Tibial artery (tissue), 4 donors: ENCODE measurements at regions not wholly inside any gene's neighbourhood (a gene's known extent, or its start where the extent isn't known, plus 50 kb on each side); places are given as distances from the start of the nearest gene placed in this dataset.
A peak's percentile ranks its signal among the peaks of the same experiment; 100 is the strongest.

Source experiments
- DNase-seq, 2 donors: peaks; one replicate each; pipeline ENCODE4 v3.0.0-alpha.2; 2019
- H3K27ac ChIP-seq, 2 donors: fragments of 200-600 bp; sonication (generic) in 1 of 2; 1 replicate in 1 of 2; 2 replicates in 1 of 2; pipeline ENCODE4 v1.5.1; 2018 to 2019; ENCODE audit warnings: mild to moderate bottlenecking in 1 of 2
- H3K27me3 ChIP-seq, 2 donors: fragments of 200-600 bp; sonication (generic) in 1 of 2; one replicate each; pipeline versions ENCODE4 v1.5.1 to v1.6.0; 2016 to 2019
- H3K36me3 ChIP-seq, 3 donors: fragments of 200-600 bp; sonication (generic) in 2 of 3; one replicate each; pipeline ENCODE4 v1.5.1; 2016 to 2019; ENCODE audit warnings: mild to moderate bottlenecking in 2 of 3
- H3K4me1 ChIP-seq, 4 donors: fragments of 200-600 bp; sonication (generic) in 2 of 4; 1 replicate in 3 of 4; 2 replicates in 1 of 4; pipeline ENCODE4 v1.5.1; 2016 to 2019
- H3K4me3 ChIP-seq, 2 donors: fragments of 200-600 bp; sonication (generic) in 1 of 2; 1 replicate in 1 of 2; 2 replicates in 1 of 2; pipeline ENCODE4 v1.5.1; 2018 to 2019; ENCODE audit warnings: mild to moderate bottlenecking in 2 of 2
- H3K9me3 ChIP-seq, 3 donors: fragments of 200-600 bp; sonication (generic) in 1 of 3; one replicate each; pipeline ENCODE4 v1.5.1; 2016 to 2019
- intact Hi-C: fragments of 100-400 bp; cut with DNase I; formaldehyde crosslinking; loops from one replicate; pipeline ENCODE4 v1.15.0; 2023; ENCODE audit warnings: low total_unique reads
- TF ChIP-seq, protein P1 (sequence below), 2 experiments: fragments of 200-600 bp in 1 of 2; fragments of 450-650 bp in 1 of 2; IDR thresholded peaks; one replicate each; pipeline ENCODE4 v1.5.1; 2017 to 2019; ENCODE audit warnings: antibody characterized with exemption in 2 of 2, mild to moderate bottlenecking in 1 of 2, moderate library complexity in 1 of 2

DNA sequence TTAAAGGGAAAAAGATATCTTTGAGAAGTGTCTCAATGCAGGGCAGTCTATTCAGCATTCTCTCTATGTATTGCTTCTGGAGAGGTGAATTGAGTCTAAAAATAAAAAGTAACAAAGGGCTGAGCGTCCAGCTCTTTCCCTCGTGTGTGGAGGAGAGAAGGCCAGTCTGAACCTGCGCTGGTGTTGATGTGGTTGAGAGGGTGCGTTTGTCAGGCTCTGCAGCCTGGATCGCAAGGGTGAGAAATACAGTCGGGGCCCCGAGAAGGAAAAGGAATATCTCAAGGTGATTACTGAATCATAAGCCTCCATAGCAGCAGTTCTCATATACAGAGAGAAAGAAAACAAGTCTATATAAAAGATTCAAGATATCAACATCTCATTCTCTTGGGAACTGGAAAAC is 494.1 kb upstream of the MDFIC2 start:
- no peak for DNase-seq
- H3K36me3 ChIP-seq = no peaks in the 10 kb centered on the region
- H3K27me3 ChIP-seq = no peaks in the 10 kb centered on the region
- intact Hi-C loops = no loop called here
- TF ChIP-seq, protein P1, sequence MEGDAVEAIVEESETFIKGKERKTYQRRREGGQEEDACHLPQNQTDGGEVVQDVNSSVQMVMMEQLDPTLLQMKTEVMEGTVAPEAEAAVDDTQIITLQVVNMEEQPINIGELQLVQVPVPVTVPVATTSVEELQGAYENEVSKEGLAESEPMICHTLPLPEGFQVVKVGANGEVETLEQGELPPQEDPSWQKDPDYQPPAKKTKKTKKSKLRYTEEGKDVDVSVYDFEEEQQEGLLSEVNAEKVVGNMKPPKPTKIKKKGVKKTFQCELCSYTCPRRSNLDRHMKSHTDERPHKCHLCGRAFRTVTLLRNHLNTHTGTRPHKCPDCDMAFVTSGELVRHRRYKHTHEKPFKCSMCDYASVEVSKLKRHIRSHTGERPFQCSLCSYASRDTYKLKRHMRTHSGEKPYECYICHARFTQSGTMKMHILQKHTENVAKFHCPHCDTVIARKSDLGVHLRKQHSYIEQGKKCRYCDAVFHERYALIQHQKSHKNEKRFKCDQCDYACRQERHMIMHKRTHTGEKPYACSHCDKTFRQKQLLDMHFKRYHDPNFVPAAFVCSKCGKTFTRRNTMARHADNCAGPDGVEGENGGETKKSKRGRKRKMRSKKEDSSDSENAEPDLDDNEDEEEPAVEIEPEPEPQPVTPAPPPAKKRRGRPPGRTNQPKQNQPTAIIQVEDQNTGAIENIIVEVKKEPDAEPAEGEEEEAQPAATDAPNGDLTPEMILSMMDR (IDR thresholded peaks at IDR 0.05) = no peak
- no peaks in the 10 kb centered on the region for H3K9me3 ChIP-seq
- H3K4me3 ChIP-seq = no peak overlapping the region
- H3K27ac ChIP-seq = no peak overlapping the region
- H3K4me1 ChIP-seq = peaks cover 0 to 25% (median 6%) of the 10 kb centered on the region in 4 donors

GRCh38 chr3:70806021-70806420 is 493.6 kb upstream of the MDFIC2 start:
- TF ChIP-seq, protein P1 (IDR thresholded peaks at IDR 0.05) = no peak
- H3K27ac ChIP-seq = no peak overlapping the region
- no peaks in the 10 kb centered on the region for H3K9me3 ChIP-seq
- peaks cover 0 to 25% (median 6%) of the 10 kb centered on the region in 4 donors for H3K4me1 ChIP-seq
- DNase-seq = no peak
- intact Hi-C loops = no loop called here
- no peaks in the 10 kb centered on the region for H3K36me3 ChIP-seq
- no peak overlapping the region for H3K4me3 ChIP-seq
- no peaks in the 10 kb centered on the region for H3K27me3 ChIP-seq

- Histone ChIP-seq H3K27ac (peak overlapping the region in 1 of 2 donors; percentile 14), H3K4me3 (peak overlapping the region; percentile 13 to 28), H3K9me3 (no peaks in the 10 kb centered on the region), H3K4me1 (peaks cover 0 to 25% (median 6%) of the 10 kb centered on the region in 4 donors), H3K36me3 (no peaks in the 10 kb centered on the region), H3K27me3 (no peaks in the 10 kb centered on the region)
- TF ChIP-seq, protein P1 (IDR thresholded peaks at IDR 0.05) = no peak
- intact Hi-C loops = no loop called here
- no peak for DNase-seq
Observed at GRCh38 chr3:70805061-70805889, 492.8 kb upstream of the MDFIC2 start.

- no peak overlapping the region for H3K4me3 ChIP-seq
- intact Hi-C loops = no loop called here
- TF ChIP-seq, protein P1 (IDR thresholded peaks at IDR 0.05) = no peak
- peaks cover 0 to 25% (median 6%) of the 10 kb centered on the region in 4 donors for H3K4me1 ChIP-seq
- H3K36me3 ChIP-seq = no peaks in the 10 kb centered on the region
- DNase-seq = no peak
- no peaks in the 10 kb centered on the region for H3K27me3 ChIP-seq
- H3K27ac ChIP-seq = no peak overlapping the region
- no peaks in the 10 kb centered on the region for H3K9me3 ChIP-seq
Observed at GRCh38 chr3:70803891-70804290, 491.5 kb upstream of the MDFIC2 start.

- Histone ChIP-seq H3K9me3 (no peaks in the 10 kb centered on the region), H3K36me3 (no peaks in the 10 kb centered on the region), H3K27me3 (no peaks in the 10 kb centered on the region), H3K4me3 (no peak overlapping the region), H3K4me1 (peaks cover 0 to 25% (median 6%) of the 10 kb centered on the region in 4 donors), H3K27ac (no peak overlapping the region)
- no peak for DNase-seq
- intact Hi-C loops = no loop called here
- TF ChIP-seq, protein P1 (IDR thresholded peaks at IDR 0.05) = no peak
Observed at GRCh38 chr3:70803319-70803718, 490.9 kb upstream of the MDFIC2 start.
